Ectodermal cell (in vitro differentiated cells): ENCODE measurements at regions not wholly inside any gene's neighbourhood (a gene's known extent, or its start where the extent isn't known, plus 50 kb on each side); places are given as distances from the start of the nearest gene placed in this dataset.
"Not testable (repeated sequence)": the region's sequence is repeated elsewhere in the genome, so short reads cannot be mapped to it uniquely, and the experiment has no call there.

Source experiments
- H3K27ac ChIP-seq: 2 replicates; pipeline ENCODE4 v1.7.0; 2013; ENCODE audit warnings: mild to moderate bottlenecking, low read depth, low read length; ENCODE audit not compliant: insufficient read depth, poor library complexity, severe bottlenecking
- H3K27me3 ChIP-seq: 2 replicates; pipeline ENCODE4 v1.7.0; 2013; ENCODE audit warnings: mild to moderate bottlenecking, low read length; ENCODE audit not compliant: insufficient read depth, control insufficient read depth, poor library complexity, severe bottlenecking
- H3K36me3 ChIP-seq: one replicate; pipeline ENCODE4 v1.7.0; 2013; ENCODE audit warnings: low read length; ENCODE audit not compliant: control insufficient read depth, insufficient read depth
- H3K4me1 ChIP-seq: one replicate; pipeline ENCODE4 v1.7.0; 2013; ENCODE audit warnings: low read length; ENCODE audit not compliant: control insufficient read depth, insufficient read depth
- H3K4me3 ChIP-seq: 2 replicates; pipeline ENCODE4 v1.7.0; 2013; ENCODE audit warnings: low read depth, low read length, control low read depth; ENCODE audit not compliant: insufficient read depth
- H3K9me3 ChIP-seq: 2 replicates; pipeline ENCODE4 v1.7.0; 2013; ENCODE audit warnings: mild to moderate bottlenecking, low read length, moderate library complexity; ENCODE audit not compliant: control insufficient read depth
- WGBS, 2 experiments: methylation state at CpG; one replicate each; pipeline ENCODE4 v1.1.7; 2013; ENCODE audit warnings: missing lambda C conversion rate in 2 of 2; 5-methylcytosine and 5-hydroxymethylcytosine counted together

- Histone ChIP-seq H3K27ac (no peak overlapping the region), H3K27me3 (no peaks in the 10 kb centered on the region), H3K36me3 (no peaks in the 10 kb centered on the region), H3K4me1 (no peaks in the 10 kb centered on the region), H3K4me3 (no peak overlapping the region), H3K9me3 (no peaks in the 10 kb centered on the region)
- 92 to 94% methylated on average over 2 to 4 of the region's 4 CpGs for WGBS, 2 experiments
Measured at GRCh38 chr6:8810325-8810724, 375.0 kb upstream of the SLC35B3 start.

- 88 to 99% methylated on average over 3 to 4 of the region's 4 CpGs for WGBS, 2 experiments
- H3K27me3 ChIP-seq = no peaks in the 10 kb centered on the region
- no peaks in the 10 kb centered on the region for H3K4me1 ChIP-seq
- no peaks in the 10 kb centered on the region for H3K36me3 ChIP-seq
- H3K4me3 ChIP-seq = no peak overlapping the region
- no peaks in the 10 kb centered on the region for H3K9me3 ChIP-seq
- H3K27ac ChIP-seq = no peak overlapping the region
Measured at GRCh38 chr6:8809662-8810061, 374.3 kb upstream of the SLC35B3 start.

- Histone ChIP-seq H3K36me3 (no peaks in the 10 kb centered on the region), H3K9me3 (no peaks in the 10 kb centered on the region), H3K27me3 (no peaks in the 10 kb centered on the region), H3K4me3 (no peak overlapping the region), H3K4me1 (no peaks in the 10 kb centered on the region), H3K27ac (no peak overlapping the region)
- WGBS, 2 experiments = 90 to 92% methylated on average over 1 of the region's 2 CpGs
Measured at GRCh38 chr6:8803181-8803760, 367.9 kb upstream of the SLC35B3 start.

- H3K27me3 ChIP-seq, H3K36me3 ChIP-seq, H3K4me3 ChIP-seq, H3K9me3 ChIP-seq, H3K4me1 ChIP-seq, H3K27ac ChIP-seq: not testable (repeated sequence)
- 81 to 94% methylated on average over 4 of the region's 4 CpGs for WGBS, 2 experiments
Measured at GRCh38 chr6:8802397-8802796, 367.1 kb upstream of the SLC35B3 start.

- H3K36me3 ChIP-seq = no peaks in the 10 kb centered on the region
- H3K27me3 ChIP-seq = no peaks in the 10 kb centered on the region
- no peak overlapping the region for H3K4me3 ChIP-seq
- WGBS, 2 experiments = 82 to 88% methylated on average over 2 to 3 of the region's 3 CpGs
- no peaks in the 10 kb centered on the region for H3K9me3 ChIP-seq
- no peak overlapping the region for H3K27ac ChIP-seq
- no peaks in the 10 kb centered on the region for H3K4me1 ChIP-seq
Measured at GRCh38 chr6:8794420-8794819, 359.1 kb upstream of the SLC35B3 start.

- Histone ChIP-seq H3K36me3 (no peaks in the 10 kb centered on the region), H3K4me1 (no peaks in the 10 kb centered on the region)
- WGBS, 2 experiments = 100% methylated on average over 2 of the region's 2 CpGs; no CpG with 5 or more reads in 1 of the 2 experiments
Measured at GRCh38 chr6:8789878-8790277, 354.5 kb upstream of the SLC35B3 start.

GRCh38 chr6:8785223-8785622 lies 349.9 kb upstream of the SLC35B3 start:
- Histone ChIP-seq H3K27ac (no peak overlapping the region), H3K9me3 (no peaks in the 10 kb centered on the region), H3K36me3 (no peaks in the 10 kb centered on the region), H3K27me3 (no peaks in the 10 kb centered on the region), H3K4me1 (no peaks in the 10 kb centered on the region), H3K4me3 (no peak overlapping the region)
- 98 to 100% methylated on average over 2 to 3 of the region's 3 CpGs for WGBS, 2 experiments

More at GRCh38 chr6:8789878-8790277, 354.5 kb upstream of the SLC35B3 start:
- no peak overlapping the region for H3K27ac ChIP-seq
- H3K9me3 ChIP-seq = no peaks in the 10 kb centered on the region
- H3K4me3 ChIP-seq = no peak overlapping the region
- no peaks in the 10 kb centered on the region for H3K27me3 ChIP-seq

- H3K36me3 ChIP-seq = no peaks in the 10 kb centered on the region
- no peak overlapping the region for H3K4me3 ChIP-seq
- no peaks in the 10 kb centered on the region for H3K27me3 ChIP-seq
- H3K9me3 ChIP-seq = no peaks in the 10 kb centered on the region
- no peaks in the 10 kb centered on the region for H3K4me1 ChIP-seq
- H3K27ac ChIP-seq = no peak overlapping the region
Measured at GRCh38 chr6:8783191-8783590, 347.8 kb upstream of the SLC35B3 start.

GRCh38 chr6:8780653-8781052 lies 345.3 kb upstream of the SLC35B3 start:
- no peaks in the 10 kb centered on the region for H3K9me3 ChIP-seq
- no peaks in the 10 kb centered on the region for H3K27me3 ChIP-seq
- no peaks in the 10 kb centered on the region for H3K4me1 ChIP-seq
- no peaks in the 10 kb centered on the region for H3K36me3 ChIP-seq
- no peak overlapping the region for H3K27ac ChIP-seq
- H3K4me3 ChIP-seq = no peak overlapping the region
- WGBS, 2 experiments = 82 to 100% methylated on average over 2 of the region's 2 CpGs

GRCh38 chr6:8764733-8765132 lies 329.4 kb upstream of the SLC35B3 start:
- 94 to 100% methylated on average over 1 of the region's 1 CpG for WGBS, 2 experiments
- Histone ChIP-seq H3K4me3 (no peak overlapping the region), H3K4me1 (no peaks in the 10 kb centered on the region), H3K27me3 (no peaks in the 10 kb centered on the region), H3K36me3 (no peaks in the 10 kb centered on the region), H3K27ac (no peak overlapping the region), H3K9me3 (no peaks in the 10 kb centered on the region)

- no peaks in the 10 kb centered on the region for H3K27me3 ChIP-seq
- no peaks in the 10 kb centered on the region for H3K4me1 ChIP-seq
- H3K36me3 ChIP-seq = no peaks in the 10 kb centered on the region
- no peak overlapping the region for H3K4me3 ChIP-seq
- WGBS, 2 experiments = 78% methylated on average over 1 of the region's 1 CpG
- no peaks in the 10 kb centered on the region for H3K9me3 ChIP-seq
- no peak overlapping the region for H3K27ac ChIP-seq
Measured at GRCh38 chr6:8760951-8761350, 325.6 kb upstream of the SLC35B3 start.
